ENCODE measurements at regions not wholly inside any gene's neighbourhood (a gene's known extent, or its start where the extent isn't known, plus 50 kb on each side); places are given as distances from the start of the nearest gene placed in this dataset.

DNA sequence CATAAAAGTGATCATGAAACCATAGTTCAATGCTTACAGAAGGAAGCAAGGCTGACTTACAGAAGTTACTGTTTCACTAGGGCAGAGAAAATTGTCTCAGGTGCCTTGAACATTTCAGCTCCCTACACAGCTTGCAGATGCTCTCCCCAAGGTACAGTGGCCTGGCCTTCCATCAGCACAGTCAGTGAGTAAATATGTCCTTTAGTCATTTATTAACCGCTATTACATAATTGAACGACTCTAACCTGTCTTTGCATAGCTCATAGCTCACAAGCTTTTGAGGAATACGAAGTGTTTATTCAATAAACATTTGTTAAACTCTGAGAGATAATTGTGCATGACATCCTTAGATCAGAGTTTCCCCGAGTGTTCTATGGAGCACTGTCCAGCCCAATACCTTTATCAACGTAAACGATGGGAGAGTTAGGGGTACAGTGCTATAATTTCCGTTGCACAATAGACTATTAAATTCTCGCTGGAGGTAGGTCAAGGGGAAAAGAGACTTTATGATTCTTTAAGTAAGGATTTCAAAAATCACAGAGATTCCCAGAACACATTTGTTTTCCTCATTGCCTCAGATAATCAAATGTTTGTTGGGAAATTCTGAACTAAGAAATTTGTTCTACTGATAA is 677.8 kb downstream of the TSN start:
- TF ChIP-seq, protein P1, sequence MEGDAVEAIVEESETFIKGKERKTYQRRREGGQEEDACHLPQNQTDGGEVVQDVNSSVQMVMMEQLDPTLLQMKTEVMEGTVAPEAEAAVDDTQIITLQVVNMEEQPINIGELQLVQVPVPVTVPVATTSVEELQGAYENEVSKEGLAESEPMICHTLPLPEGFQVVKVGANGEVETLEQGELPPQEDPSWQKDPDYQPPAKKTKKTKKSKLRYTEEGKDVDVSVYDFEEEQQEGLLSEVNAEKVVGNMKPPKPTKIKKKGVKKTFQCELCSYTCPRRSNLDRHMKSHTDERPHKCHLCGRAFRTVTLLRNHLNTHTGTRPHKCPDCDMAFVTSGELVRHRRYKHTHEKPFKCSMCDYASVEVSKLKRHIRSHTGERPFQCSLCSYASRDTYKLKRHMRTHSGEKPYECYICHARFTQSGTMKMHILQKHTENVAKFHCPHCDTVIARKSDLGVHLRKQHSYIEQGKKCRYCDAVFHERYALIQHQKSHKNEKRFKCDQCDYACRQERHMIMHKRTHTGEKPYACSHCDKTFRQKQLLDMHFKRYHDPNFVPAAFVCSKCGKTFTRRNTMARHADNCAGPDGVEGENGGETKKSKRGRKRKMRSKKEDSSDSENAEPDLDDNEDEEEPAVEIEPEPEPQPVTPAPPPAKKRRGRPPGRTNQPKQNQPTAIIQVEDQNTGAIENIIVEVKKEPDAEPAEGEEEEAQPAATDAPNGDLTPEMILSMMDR (conservative IDR thresholded peaks at IDR 0.05), result no peak
- TF ChIP-seq EZH2 (IDR thresholded peaks at IDR 0.05; ENCODE audit: low read depth), result no peak

Data from PC-9 (cell line).